ENCODE measurements at regions not wholly inside any gene's neighbourhood (a gene's known extent, or its start where the extent isn't known, plus 50 kb on each side); places are given as distances from the start of the nearest gene placed in this dataset.
"Not testable (repeated sequence)": the region's sequence is repeated elsewhere in the genome, so short reads cannot be mapped to it uniquely, and the experiment has no call there.

GRCh38 chr11:57903441-57904123 lies 120.1 kb upstream of the OR9Q1 start:
- no peak overlapping the region for H3K4me3 Mint-ChIP-seq
- no peaks in the 10 kb centered on the region for H3K9me3 Mint-ChIP-seq
- H3K27me3 Mint-ChIP-seq (ENCODE audit: low read depth), result no peaks in the 10 kb centered on the region
- peak overlapping the region; percentile 35 for H3K27ac Mint-ChIP-seq
- no peaks in the 10 kb centered on the region for H3K36me3 Mint-ChIP-seq (ENCODE audit: low read depth)
- no peaks in the 10 kb centered on the region for H3K4me1 Mint-ChIP-seq (ENCODE audit: low read depth)

- Mint-ChIP-seq H3K4me1 (ENCODE audit: low read depth) (no peaks in the 10 kb centered on the region), H3K9me3 (no peaks in the 10 kb centered on the region), H3K27me3 (ENCODE audit: low read depth) (no peaks in the 10 kb centered on the region), H3K36me3 (ENCODE audit: low read depth) (no peaks in the 10 kb centered on the region), H3K4me3 (no peak overlapping the region), H3K27ac (no peak overlapping the region)
Measured at GRCh38 chr11:57904376-57904775, 119.3 kb upstream of the OR9Q1 start.

GRCh38 chr11:57905439-57905838 lies 118.2 kb upstream of the OR9Q1 start:
- H3K36me3 Mint-ChIP-seq (ENCODE audit: low read depth), result no peaks in the 10 kb centered on the region
- no peak overlapping the region for H3K27ac Mint-ChIP-seq
- no peaks in the 10 kb centered on the region for H3K4me1 Mint-ChIP-seq (ENCODE audit: low read depth)
- no peaks in the 10 kb centered on the region for H3K27me3 Mint-ChIP-seq (ENCODE audit: low read depth)
- H3K9me3 Mint-ChIP-seq, result no peaks in the 10 kb centered on the region
- H3K4me3 Mint-ChIP-seq, result no peak overlapping the region

GRCh38 chr11:57908399-57908798 lies 115.3 kb upstream of the OR9Q1 start:
- not testable (repeated sequence) for H3K27me3 Mint-ChIP-seq (ENCODE audit: low read depth); H3K4me1 Mint-ChIP-seq (ENCODE audit: low read depth); H3K9me3 Mint-ChIP-seq; H3K4me3 Mint-ChIP-seq; H3K36me3 Mint-ChIP-seq (ENCODE audit: low read depth); H3K27ac Mint-ChIP-seq

GRCh38 chr11:57911522-57911921 lies 112.2 kb upstream of the OR9Q1 start:
- H3K4me3 Mint-ChIP-seq; H3K27ac Mint-ChIP-seq; H3K4me1 Mint-ChIP-seq (ENCODE audit: low read depth); H3K27me3 Mint-ChIP-seq (ENCODE audit: low read depth); H3K9me3 Mint-ChIP-seq; H3K36me3 Mint-ChIP-seq (ENCODE audit: low read depth): not testable (repeated sequence)

GRCh38 chr11:57913715-57914704 lies 109.7 kb upstream of the OR9Q1 start:
- Mint-ChIP-seq H3K27ac (no peak overlapping the region), H3K36me3 (ENCODE audit: low read depth) (no peaks in the 10 kb centered on the region), H3K9me3 (no peaks in the 10 kb centered on the region), H3K4me1 (ENCODE audit: low read depth) (no peaks in the 10 kb centered on the region), H3K4me3 (no peak overlapping the region), H3K27me3 (ENCODE audit: low read depth) (no peaks in the 10 kb centered on the region)

- no peaks in the 10 kb centered on the region for H3K9me3 Mint-ChIP-seq
- no peaks in the 10 kb centered on the region for H3K4me1 Mint-ChIP-seq (ENCODE audit: low read depth)
- H3K36me3 Mint-ChIP-seq (ENCODE audit: low read depth), result no peaks in the 10 kb centered on the region
- H3K4me3 Mint-ChIP-seq, result no peak overlapping the region
- no peak overlapping the region for H3K27ac Mint-ChIP-seq
- no peaks in the 10 kb centered on the region for H3K27me3 Mint-ChIP-seq (ENCODE audit: low read depth)
Measured at GRCh38 chr11:57917632-57918031, 106.0 kb upstream of the OR9Q1 start.

- Mint-ChIP-seq H3K27me3 (ENCODE audit: low read depth) (no peaks in the 10 kb centered on the region), H3K27ac (no peak overlapping the region), H3K4me3 (no peak overlapping the region), H3K9me3 (no peaks in the 10 kb centered on the region), H3K4me1 (ENCODE audit: low read depth) (no peaks in the 10 kb centered on the region), H3K36me3 (ENCODE audit: low read depth) (no peaks in the 10 kb centered on the region)
Measured at GRCh38 chr11:57920971-57921370, 102.7 kb upstream of the OR9Q1 start.

GRCh38 chr11:57932105-57932504 lies 91.6 kb upstream of the OR9Q1 start:
- H3K4me1 Mint-ChIP-seq (ENCODE audit: low read depth), result no peaks in the 10 kb centered on the region
- no peaks in the 10 kb centered on the region for H3K9me3 Mint-ChIP-seq
- H3K36me3 Mint-ChIP-seq (ENCODE audit: low read depth), result no peaks in the 10 kb centered on the region
- no peaks in the 10 kb centered on the region for H3K27me3 Mint-ChIP-seq (ENCODE audit: low read depth)
- no peak overlapping the region for H3K4me3 Mint-ChIP-seq
- H3K27ac Mint-ChIP-seq, result no peak overlapping the region

GRCh38 chr11:57935402-57936049 lies 88.2 kb upstream of the OR9Q1 start:
- H3K27ac Mint-ChIP-seq, result no peak overlapping the region
- no peaks in the 10 kb centered on the region for H3K9me3 Mint-ChIP-seq
- no peaks in the 10 kb centered on the region for H3K36me3 Mint-ChIP-seq (ENCODE audit: low read depth)

GRCh38 chr11:57936050-57936418 lies 87.6 kb upstream of the OR9Q1 start:
- no peaks in the 10 kb centered on the region for H3K4me1 Mint-ChIP-seq (ENCODE audit: low read depth)
- no peaks in the 10 kb centered on the region for H3K27me3 Mint-ChIP-seq (ENCODE audit: low read depth)
- no peaks in the 10 kb centered on the region for H3K9me3 Mint-ChIP-seq
- no peak overlapping the region for H3K27ac Mint-ChIP-seq
- H3K4me3 Mint-ChIP-seq, result no peak overlapping the region
- no peaks in the 10 kb centered on the region for H3K36me3 Mint-ChIP-seq (ENCODE audit: low read depth)

More at GRCh38 chr11:57935402-57936049, 88.2 kb upstream of the OR9Q1 start:
- H3K27me3 Mint-ChIP-seq (ENCODE audit: low read depth), result no peaks in the 10 kb centered on the region
- H3K4me3 Mint-ChIP-seq, result no peak overlapping the region
- no peaks in the 10 kb centered on the region for H3K4me1 Mint-ChIP-seq (ENCODE audit: low read depth)

GRCh38 chr11:57937431-57937830 lies 86.2 kb upstream of the OR9Q1 start:
- Mint-ChIP-seq H3K27ac (no peak overlapping the region), H3K36me3 (ENCODE audit: low read depth) (no peaks in the 10 kb centered on the region), H3K27me3 (ENCODE audit: low read depth) (no peaks in the 10 kb centered on the region), H3K4me1 (ENCODE audit: low read depth) (no peaks in the 10 kb centered on the region), H3K4me3 (no peak overlapping the region), H3K9me3 (no peaks in the 10 kb centered on the region)

- H3K27ac Mint-ChIP-seq, result no peak overlapping the region
- no peaks in the 10 kb centered on the region for H3K36me3 Mint-ChIP-seq (ENCODE audit: low read depth)
- no peaks in the 10 kb centered on the region for H3K27me3 Mint-ChIP-seq (ENCODE audit: low read depth)
- H3K4me1 Mint-ChIP-seq (ENCODE audit: low read depth), result no peaks in the 10 kb centered on the region
- H3K4me3 Mint-ChIP-seq, result no peak overlapping the region
- H3K9me3 Mint-ChIP-seq, result no peaks in the 10 kb centered on the region
Measured at GRCh38 chr11:57938351-57938750, 85.3 kb upstream of the OR9Q1 start.

- Mint-ChIP-seq H3K4me3 (no peak overlapping the region), H3K27ac (no peak overlapping the region), H3K9me3 (no peaks in the 10 kb centered on the region), H3K36me3 (ENCODE audit: low read depth) (no peaks in the 10 kb centered on the region), H3K4me1 (ENCODE audit: low read depth) (no peaks in the 10 kb centered on the region), H3K27me3 (ENCODE audit: low read depth) (no peaks in the 10 kb centered on the region)
Measured at GRCh38 chr11:57940044-57940756, 83.5 kb upstream of the OR9Q1 start.

Measured in T-helper 1 cell treated with Interleukin-12 subunit alpha and Interleukin-12 subunit beta and Interleukin-4 antibody, amounts not matched to agents 30 μg/mL and 1 μg/mL, for 36 hours (primary cell).